Astrocyte (in vitro differentiated cells and primary cell): ENCODE measurements at regions not wholly inside any gene's neighbourhood (a gene's known extent, or its start where the extent isn't known, plus 50 kb on each side); places are given as distances from the start of the nearest gene placed in this dataset.

Experiments
- EZH2 ChIP-seq: IDR thresholded peaks from 2 replicates; pipeline ENCODE4 v1.6.1; 2012; ENCODE audit warnings: mild to moderate bottlenecking, low read length, inconsistent platforms; ENCODE audit not compliant: insufficient read depth
- TF ChIP-seq, protein P1 (sequence below): IDR thresholded peaks from 2 replicates; pipeline ENCODE4 v1.5.1; 2011; ENCODE audit warnings: low read depth, mild to moderate bottlenecking, inconsistent platforms, low read length, moderate library complexity; ENCODE audit not compliant: insufficient read depth

DNA sequence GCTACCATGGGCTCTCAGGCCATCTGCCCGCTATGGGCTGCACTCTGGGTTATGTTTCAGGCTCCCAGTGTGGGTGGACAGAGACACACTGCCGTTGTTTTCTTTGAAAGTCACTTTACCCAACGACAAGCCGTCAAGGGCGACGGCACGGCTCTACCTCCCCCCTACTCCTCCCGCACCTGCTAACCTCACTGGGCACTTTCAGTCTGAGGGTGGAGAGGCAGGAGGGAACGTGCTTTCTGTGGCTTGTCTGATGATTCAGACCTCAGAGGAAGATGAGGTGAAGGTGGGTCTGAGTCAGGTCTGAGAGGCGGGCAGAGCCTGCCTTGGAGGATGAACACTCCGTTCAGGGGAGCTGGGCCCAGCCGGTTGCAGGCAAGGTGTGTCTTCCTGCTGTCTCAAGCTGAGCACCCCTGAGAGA, 147.6 kb upstream of the HDAC4 start:
- TF ChIP-seq, protein P1, sequence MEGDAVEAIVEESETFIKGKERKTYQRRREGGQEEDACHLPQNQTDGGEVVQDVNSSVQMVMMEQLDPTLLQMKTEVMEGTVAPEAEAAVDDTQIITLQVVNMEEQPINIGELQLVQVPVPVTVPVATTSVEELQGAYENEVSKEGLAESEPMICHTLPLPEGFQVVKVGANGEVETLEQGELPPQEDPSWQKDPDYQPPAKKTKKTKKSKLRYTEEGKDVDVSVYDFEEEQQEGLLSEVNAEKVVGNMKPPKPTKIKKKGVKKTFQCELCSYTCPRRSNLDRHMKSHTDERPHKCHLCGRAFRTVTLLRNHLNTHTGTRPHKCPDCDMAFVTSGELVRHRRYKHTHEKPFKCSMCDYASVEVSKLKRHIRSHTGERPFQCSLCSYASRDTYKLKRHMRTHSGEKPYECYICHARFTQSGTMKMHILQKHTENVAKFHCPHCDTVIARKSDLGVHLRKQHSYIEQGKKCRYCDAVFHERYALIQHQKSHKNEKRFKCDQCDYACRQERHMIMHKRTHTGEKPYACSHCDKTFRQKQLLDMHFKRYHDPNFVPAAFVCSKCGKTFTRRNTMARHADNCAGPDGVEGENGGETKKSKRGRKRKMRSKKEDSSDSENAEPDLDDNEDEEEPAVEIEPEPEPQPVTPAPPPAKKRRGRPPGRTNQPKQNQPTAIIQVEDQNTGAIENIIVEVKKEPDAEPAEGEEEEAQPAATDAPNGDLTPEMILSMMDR = no peak
- no peak for TF ChIP-seq EZH2
